ENCODE measurements at regions not wholly inside any gene's neighbourhood (a gene's known extent, or its start where the extent isn't known, plus 50 kb on each side); places are given as distances from the start of the nearest gene placed in this dataset.
"Not testable (repeated sequence)": the region's sequence is repeated elsewhere in the genome, so short reads cannot be mapped to it uniquely, and the experiment has no call there.

- no peak for DNase-seq (ENCODE audit: low spot score)
Observed at GRCh38 chr3:55158345-55158744, 230.5 kb upstream of the LRTM1 start.

GRCh38 chr3:55157731-55158130 is 229.9 kb upstream of the LRTM1 start:
- no peak for DNase-seq (ENCODE audit: low spot score)

GRCh38 chr3:55156851-55157650 is 229.2 kb upstream of the LRTM1 start:
- DNase-seq (ENCODE audit: low spot score) = no peak

- DNase-seq (ENCODE audit: low spot score) = no peak
Observed at GRCh38 chr3:55147856-55148720, 220.2 kb upstream of the LRTM1 start.

- no peak for DNase-seq (ENCODE audit: low spot score)
Observed at GRCh38 chr3:55147406-55147805, 219.5 kb upstream of the LRTM1 start.

- no peak for DNase-seq (ENCODE audit: low spot score)
Observed at GRCh38 chr3:55146216-55146615, 218.4 kb upstream of the LRTM1 start.

GRCh38 chr3:55144015-55144673 is 216.3 kb upstream of the LRTM1 start:
- DNase-seq (ENCODE audit: low spot score) = no peak

GRCh38 chr3:55143336-55143735 is 215.5 kb upstream of the LRTM1 start:
- DNase-seq (ENCODE audit: low spot score) = no peak

- DNase-seq (ENCODE audit: low spot score) = not testable (repeated sequence)
Observed at GRCh38 chr3:55136291-55136690, 208.4 kb upstream of the LRTM1 start.

GRCh38 chr3:55128225-55128823 is 200.5 kb upstream of the LRTM1 start:
- no peak for DNase-seq (ENCODE audit: low spot score)

GRCh38 chr3:55127565-55127964 is 199.7 kb upstream of the LRTM1 start:
- no peak for DNase-seq (ENCODE audit: low spot score)

- no peak for DNase-seq (ENCODE audit: low spot score)
Observed at GRCh38 chr3:55124371-55124770, 196.5 kb upstream of the LRTM1 start.
